Fibroblast of mammary gland (primary cell): ENCODE measurements at regions not wholly inside any gene's neighbourhood (a gene's known extent, or its start where the extent isn't known, plus 50 kb on each side); places are given as distances from the start of the nearest gene placed in this dataset.

Experiments used
- DNase-seq: peaks from one replicate; pipeline ENCODE4 v3.0.0-alpha.2; 2010; ENCODE audit warnings: low read depth
- H3K4me3 ChIP-seq: 2 replicates; pipeline ENCODE4 v1.5.1; 2011; ENCODE audit warnings: low read depth, mild to moderate bottlenecking, low read length, moderate library complexity; ENCODE audit not compliant: control insufficient read depth
- TF ChIP-seq, protein P1 (sequence below): conservative IDR thresholded peaks from 2 replicates; pipeline ENCODE4 v1.5.1; 2011; ENCODE audit warnings: low read depth, low read length, inconsistent platforms; ENCODE audit not compliant: control insufficient read depth, insufficient read depth

GRCh38 chrX:57848857-57849256, 61.4 kb downstream of the ZXDA start:
- TF ChIP-seq, protein P1, sequence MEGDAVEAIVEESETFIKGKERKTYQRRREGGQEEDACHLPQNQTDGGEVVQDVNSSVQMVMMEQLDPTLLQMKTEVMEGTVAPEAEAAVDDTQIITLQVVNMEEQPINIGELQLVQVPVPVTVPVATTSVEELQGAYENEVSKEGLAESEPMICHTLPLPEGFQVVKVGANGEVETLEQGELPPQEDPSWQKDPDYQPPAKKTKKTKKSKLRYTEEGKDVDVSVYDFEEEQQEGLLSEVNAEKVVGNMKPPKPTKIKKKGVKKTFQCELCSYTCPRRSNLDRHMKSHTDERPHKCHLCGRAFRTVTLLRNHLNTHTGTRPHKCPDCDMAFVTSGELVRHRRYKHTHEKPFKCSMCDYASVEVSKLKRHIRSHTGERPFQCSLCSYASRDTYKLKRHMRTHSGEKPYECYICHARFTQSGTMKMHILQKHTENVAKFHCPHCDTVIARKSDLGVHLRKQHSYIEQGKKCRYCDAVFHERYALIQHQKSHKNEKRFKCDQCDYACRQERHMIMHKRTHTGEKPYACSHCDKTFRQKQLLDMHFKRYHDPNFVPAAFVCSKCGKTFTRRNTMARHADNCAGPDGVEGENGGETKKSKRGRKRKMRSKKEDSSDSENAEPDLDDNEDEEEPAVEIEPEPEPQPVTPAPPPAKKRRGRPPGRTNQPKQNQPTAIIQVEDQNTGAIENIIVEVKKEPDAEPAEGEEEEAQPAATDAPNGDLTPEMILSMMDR, result no peak
- no peak overlapping the region for H3K4me3 ChIP-seq
- DNase-seq, result no peak

GRCh38 chrX:57822818-57823217, 87.4 kb downstream of the ZXDA start:
- TF ChIP-seq, protein P1, result no peak
- no peak overlapping the region for H3K4me3 ChIP-seq
- DNase-seq, result no peak

DNA sequence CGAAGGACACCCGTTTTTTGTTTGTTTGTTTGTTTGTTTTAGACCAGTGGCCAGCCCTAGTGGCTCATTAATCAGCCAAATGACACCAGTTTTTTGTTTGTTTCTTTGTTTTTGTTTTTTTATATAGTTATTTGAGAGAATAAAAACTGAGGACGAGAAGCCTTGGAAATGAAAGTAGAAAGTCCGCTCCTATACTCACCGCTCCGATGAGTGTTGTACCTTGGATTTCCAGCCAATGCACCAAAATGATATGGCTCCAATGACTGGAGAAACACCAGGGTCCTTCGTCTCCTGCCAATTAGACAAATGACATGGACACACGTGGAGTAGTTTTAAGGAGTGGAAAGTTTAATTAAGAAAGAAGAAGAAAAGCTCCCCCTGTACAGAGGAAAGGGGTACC, 87.9 kb downstream of the ZXDA start:
- H3K4me3 ChIP-seq, result no peak overlapping the region
- DNase-seq, result no peak
- TF ChIP-seq, protein P1, result no peak

DNA sequence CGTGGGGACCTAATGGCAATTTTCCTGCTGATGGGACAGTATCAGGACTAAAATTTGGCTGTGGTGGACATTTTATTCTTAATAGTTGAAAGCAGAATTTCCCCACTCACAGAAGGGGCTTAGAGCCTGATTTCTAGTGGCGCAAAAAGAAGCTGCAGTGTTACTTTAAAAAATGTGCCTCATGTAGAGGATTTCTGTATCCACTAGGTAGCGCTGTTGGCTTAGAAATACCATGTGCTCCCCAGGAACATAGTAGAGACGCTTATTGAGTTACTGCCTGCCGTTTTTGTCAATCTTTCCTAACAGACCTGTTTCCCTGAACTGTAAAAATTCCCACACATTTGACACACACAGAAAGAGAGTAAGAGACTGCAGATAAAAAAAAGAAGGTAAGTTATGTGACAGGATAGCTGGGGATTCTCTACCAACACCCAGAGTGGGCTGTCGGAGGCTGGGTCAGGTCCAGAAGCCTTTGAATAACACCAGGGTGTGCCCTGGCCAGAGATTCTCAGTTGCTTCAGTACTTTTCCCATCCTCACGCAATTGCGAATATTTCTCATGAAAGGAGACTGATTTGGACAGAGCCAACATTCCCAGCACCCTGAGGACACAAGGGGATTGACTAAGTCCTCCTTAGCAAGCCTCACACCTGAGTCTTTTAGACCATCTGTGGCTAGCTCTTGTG, 88.4 kb downstream of the ZXDA start:
- H3K4me3 ChIP-seq, result no peak overlapping the region
- TF ChIP-seq, protein P1, result peak; percentile 60
- peak; percentile 65 for DNase-seq

GRCh38 chrX:57817302-57817701, 93.0 kb downstream of the ZXDA start:
- no peak overlapping the region for H3K4me3 ChIP-seq
- TF ChIP-seq, protein P1, result peak; percentile 51
- DNase-seq, result peak; percentile 6

GRCh38 chrX:57772637-57773036, 92.6 kb upstream of the NLRP2B start:
- TF ChIP-seq, protein P1, result no peak
- no peak overlapping the region for H3K4me3 ChIP-seq
- no peak for DNase-seq
